Astrocyte (in vitro differentiated cells and primary cell): ENCODE measurements at regions not wholly inside any gene's neighbourhood (a gene's known extent, or its start where the extent isn't known, plus 50 kb on each side); places are given as distances from the start of the nearest gene placed in this dataset.

Source experiments
- DNase-seq: peaks from one replicate; pipeline ENCODE4 v3.0.0-alpha.2; 2010; ENCODE audit warnings: low read depth
- FAIRE-seq: peaks from 2 replicates; lab custom pipeline; 2011; peaks lifted over from hg19 to GRCh38; lab: Jason Lieb, UNC
- H2AFZ ChIP-seq: 2 replicates; pipeline ENCODE4 v1.6.0; 2012; ENCODE audit warnings: low read depth, low read length, inconsistent platforms
- H3K27ac ChIP-seq: 2 replicates; pipeline ENCODE4 v1.5.1; 2011; ENCODE audit warnings: low read depth, low read length, inconsistent platforms
- H3K27me3 ChIP-seq: 2 replicates; pipeline ENCODE4 v1.6.0; 2011; ENCODE audit warnings: low read length, inconsistent platforms; ENCODE audit not compliant: insufficient read depth
- H3K36me3 ChIP-seq: 2 replicates; pipeline ENCODE4 v1.5.1; 2011; ENCODE audit warnings: low read length, inconsistent platforms; ENCODE audit not compliant: insufficient read depth
- H3K4me1 ChIP-seq: 2 replicates; pipeline ENCODE4 v1.5.1; 2011; ENCODE audit warnings: low read length, inconsistent platforms; ENCODE audit not compliant: insufficient read depth
- H3K4me2 ChIP-seq: 2 replicates; pipeline ENCODE4 v1.6.0; 2012; ENCODE audit warnings: low read length, inconsistent platforms
- H3K4me3 ChIP-seq: 2 replicates; pipeline ENCODE4 v1.5.1; 2011; ENCODE audit warnings: low read depth, mild to moderate bottlenecking, low read length, inconsistent platforms; ENCODE audit not compliant: insufficient read depth
- H3K79me2 ChIP-seq: 2 replicates; pipeline ENCODE4 v1.6.0; 2012; ENCODE audit warnings: mild to moderate bottlenecking, low read length, inconsistent platforms; ENCODE audit not compliant: insufficient read depth
- H3K9ac ChIP-seq: 2 replicates; pipeline ENCODE4 v1.6.0; 2012; ENCODE audit warnings: mild to moderate bottlenecking, low read length, inconsistent platforms
- H3K9me3 ChIP-seq: 2 replicates; pipeline ENCODE4 v1.5.1; 2012; ENCODE audit warnings: low read depth, mild to moderate bottlenecking, low read length, inconsistent platforms; ENCODE audit not compliant: insufficient read depth
- H4K20me1 ChIP-seq: 2 replicates; pipeline ENCODE4 v1.6.0; 2012; ENCODE audit warnings: low read length, inconsistent platforms; ENCODE audit not compliant: insufficient read depth
- H3K27ac Mint-ChIP-seq: one replicate; pipeline ENCODE4 v1.8.0; 2021; ENCODE audit warnings: mild to moderate bottlenecking, mixed read lengths; ENCODE audit not compliant: unreplicated experiment
- H3K27me3 Mint-ChIP-seq: one replicate; pipeline ENCODE4 v1.8.0; 2021; ENCODE audit warnings: low read depth, mixed read lengths; ENCODE audit not compliant: unreplicated experiment
- H3K36me3 Mint-ChIP-seq: one replicate; pipeline ENCODE4 v1.8.0; 2021; ENCODE audit warnings: low read depth, mixed read lengths; ENCODE audit not compliant: unreplicated experiment
- H3K4me1 Mint-ChIP-seq: one replicate; pipeline ENCODE4 v1.8.0; 2021; ENCODE audit warnings: low read depth, mixed read lengths; ENCODE audit not compliant: unreplicated experiment
- H3K4me3 Mint-ChIP-seq: one replicate; pipeline ENCODE4 v1.8.0; 2021; ENCODE audit warnings: mild to moderate bottlenecking, moderate library complexity, mixed read lengths; ENCODE audit not compliant: unreplicated experiment
- H3K9me3 Mint-ChIP-seq: one replicate; pipeline ENCODE4 v1.8.0; 2021; ENCODE audit warnings: mild to moderate bottlenecking, mixed read lengths; ENCODE audit not compliant: unreplicated experiment
- EZH2 ChIP-seq: IDR thresholded peaks from 2 replicates; pipeline ENCODE4 v1.6.1; 2012; ENCODE audit warnings: mild to moderate bottlenecking, low read length, inconsistent platforms; ENCODE audit not compliant: insufficient read depth
- TF ChIP-seq, protein P1 (sequence below): IDR thresholded peaks from 2 replicates; pipeline ENCODE4 v1.5.1; 2011; ENCODE audit warnings: low read depth, mild to moderate bottlenecking, inconsistent platforms, low read length, moderate library complexity; ENCODE audit not compliant: insufficient read depth

DNA sequence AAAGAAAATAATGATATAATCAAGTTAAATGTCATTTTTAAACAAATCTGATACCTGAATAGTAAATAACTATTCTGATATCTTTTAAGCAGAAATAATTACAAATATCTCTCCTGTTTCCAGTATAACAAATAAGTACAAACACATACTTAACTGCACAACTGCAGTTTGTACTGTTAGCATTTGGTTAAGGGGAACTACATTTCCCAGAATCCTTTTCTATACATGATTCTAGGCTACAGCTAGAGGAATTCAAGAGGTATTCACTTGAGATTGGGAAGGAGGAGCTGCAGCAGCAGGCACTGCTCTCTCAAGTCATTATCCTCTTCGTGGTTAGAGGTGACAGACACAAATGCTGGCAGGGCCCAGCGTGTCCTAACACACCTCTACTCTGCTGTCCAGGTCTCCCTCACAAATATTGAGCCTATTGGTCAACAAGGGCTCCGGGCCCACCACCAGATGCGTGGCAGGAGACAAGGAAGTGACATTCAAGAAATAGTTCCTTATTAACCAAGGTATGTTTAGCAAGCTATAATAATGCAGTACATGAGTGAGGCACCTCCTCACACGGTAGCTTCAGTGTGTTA, 255.1 kb upstream of the MKLN1 start:
- peaks cover 7% of the 10 kb centered on the region for H3K36me3 Mint-ChIP-seq
- no peaks in the 10 kb centered on the region for H4K20me1 ChIP-seq
- H3K4me3 Mint-ChIP-seq = no peak overlapping the region
- no peak overlapping the region for H2AFZ ChIP-seq
- peaks cover 29% of the 10 kb centered on the region for H3K4me1 ChIP-seq
- peak overlapping the region; percentile 87 for H3K27ac ChIP-seq
- FAIRE-seq (no peak), DNase-seq (peak; percentile 59)
- TF ChIP-seq, protein P1, sequence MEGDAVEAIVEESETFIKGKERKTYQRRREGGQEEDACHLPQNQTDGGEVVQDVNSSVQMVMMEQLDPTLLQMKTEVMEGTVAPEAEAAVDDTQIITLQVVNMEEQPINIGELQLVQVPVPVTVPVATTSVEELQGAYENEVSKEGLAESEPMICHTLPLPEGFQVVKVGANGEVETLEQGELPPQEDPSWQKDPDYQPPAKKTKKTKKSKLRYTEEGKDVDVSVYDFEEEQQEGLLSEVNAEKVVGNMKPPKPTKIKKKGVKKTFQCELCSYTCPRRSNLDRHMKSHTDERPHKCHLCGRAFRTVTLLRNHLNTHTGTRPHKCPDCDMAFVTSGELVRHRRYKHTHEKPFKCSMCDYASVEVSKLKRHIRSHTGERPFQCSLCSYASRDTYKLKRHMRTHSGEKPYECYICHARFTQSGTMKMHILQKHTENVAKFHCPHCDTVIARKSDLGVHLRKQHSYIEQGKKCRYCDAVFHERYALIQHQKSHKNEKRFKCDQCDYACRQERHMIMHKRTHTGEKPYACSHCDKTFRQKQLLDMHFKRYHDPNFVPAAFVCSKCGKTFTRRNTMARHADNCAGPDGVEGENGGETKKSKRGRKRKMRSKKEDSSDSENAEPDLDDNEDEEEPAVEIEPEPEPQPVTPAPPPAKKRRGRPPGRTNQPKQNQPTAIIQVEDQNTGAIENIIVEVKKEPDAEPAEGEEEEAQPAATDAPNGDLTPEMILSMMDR = no peak
- no peak for TF ChIP-seq EZH2
- H3K27ac Mint-ChIP-seq = no peak overlapping the region
- H3K4me2 ChIP-seq = peak overlapping the region; percentile 74
- H3K4me3 ChIP-seq = peak overlapping the region; percentile 12
- H3K9me3 Mint-ChIP-seq = no peaks in the 10 kb centered on the region
- no peaks in the 10 kb centered on the region for H3K9me3 ChIP-seq
- no peaks in the 10 kb centered on the region for H3K36me3 ChIP-seq
- H3K79me2 ChIP-seq = no peaks in the 10 kb centered on the region
- no peaks in the 10 kb centered on the region for H3K27me3 Mint-ChIP-seq
- H3K9ac ChIP-seq = peak overlapping the region; percentile 74
- H3K4me1 Mint-ChIP-seq = peaks cover 46% of the 10 kb centered on the region
- no peaks in the 10 kb centered on the region for H3K27me3 ChIP-seq

GRCh38 chr7:131074043-131074442, 253.6 kb upstream of the MKLN1 start:
- Mint-ChIP-seq H3K9me3 (no peaks in the 10 kb centered on the region), H3K27ac (no peak overlapping the region), H3K4me3 (no peak overlapping the region), H3K27me3 (no peaks in the 10 kb centered on the region), H3K36me3 (peaks cover 7% of the 10 kb centered on the region), H3K4me1 (peaks cover 38% of the 10 kb centered on the region)
- Histone ChIP-seq H3K27ac (no peak overlapping the region), H3K9me3 (no peaks in the 10 kb centered on the region), H3K4me2 (no peak overlapping the region), H3K79me2 (no peaks in the 10 kb centered on the region), H2AFZ (no peak overlapping the region), H3K4me3 (no peak overlapping the region), H3K4me1 (peaks cover 28% of the 10 kb centered on the region), H3K36me3 (no peaks in the 10 kb centered on the region), H3K27me3 (no peaks in the 10 kb centered on the region), H4K20me1 (no peaks in the 10 kb centered on the region), H3K9ac (no peak overlapping the region)
- TF ChIP-seq, protein P1 = no peak
- no peak for TF ChIP-seq EZH2
- FAIRE-seq = no peak
- DNase-seq = no peak

DNA sequence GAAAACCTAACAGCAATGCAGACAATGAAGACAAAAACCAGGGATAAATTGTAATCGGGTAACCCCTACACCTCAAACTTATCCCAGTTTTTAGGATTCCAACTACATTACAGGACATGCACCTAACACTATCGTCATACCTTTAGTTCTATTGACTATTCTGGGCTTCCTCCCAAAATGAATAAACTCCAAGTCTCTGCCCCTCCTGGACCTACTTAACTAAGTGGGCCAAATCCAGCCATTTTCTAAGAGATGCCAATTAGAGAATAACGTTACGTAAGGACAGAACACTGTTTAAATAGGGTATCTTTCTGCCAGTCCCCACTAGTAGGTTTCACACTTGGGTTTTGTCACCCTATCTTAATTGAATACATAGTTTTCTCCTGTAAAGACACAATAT, 253.1 kb upstream of the MKLN1 start:
- Histone ChIP-seq H3K27me3 (no peaks in the 10 kb centered on the region), H4K20me1 (no peaks in the 10 kb centered on the region), H3K27ac (no peak overlapping the region), H3K9ac (no peak overlapping the region), H3K9me3 (no peaks in the 10 kb centered on the region), H3K4me2 (no peak overlapping the region), H3K4me1 (peaks cover 26% of the 10 kb centered on the region), H3K79me2 (no peaks in the 10 kb centered on the region), H2AFZ (no peak overlapping the region), H3K36me3 (no peaks in the 10 kb centered on the region), H3K4me3 (no peak overlapping the region)
- FAIRE-seq = no peak
- no peaks in the 10 kb centered on the region for H3K9me3 Mint-ChIP-seq
- H3K27me3 Mint-ChIP-seq = no peaks in the 10 kb centered on the region
- no peak for DNase-seq
- peaks cover 5% of the 10 kb centered on the region for H3K36me3 Mint-ChIP-seq
- H3K4me3 Mint-ChIP-seq = no peak overlapping the region
- H3K27ac Mint-ChIP-seq = no peak overlapping the region
- peaks cover 34% of the 10 kb centered on the region for H3K4me1 Mint-ChIP-seq
- TF ChIP-seq EZH2 = no peak
- TF ChIP-seq, protein P1 = no peak
